ENCODE measurements at regions not wholly inside any gene's neighbourhood (a gene's known extent, or its start where the extent isn't known, plus 50 kb on each side); places are given as distances from the start of the nearest gene placed in this dataset.

DNA sequence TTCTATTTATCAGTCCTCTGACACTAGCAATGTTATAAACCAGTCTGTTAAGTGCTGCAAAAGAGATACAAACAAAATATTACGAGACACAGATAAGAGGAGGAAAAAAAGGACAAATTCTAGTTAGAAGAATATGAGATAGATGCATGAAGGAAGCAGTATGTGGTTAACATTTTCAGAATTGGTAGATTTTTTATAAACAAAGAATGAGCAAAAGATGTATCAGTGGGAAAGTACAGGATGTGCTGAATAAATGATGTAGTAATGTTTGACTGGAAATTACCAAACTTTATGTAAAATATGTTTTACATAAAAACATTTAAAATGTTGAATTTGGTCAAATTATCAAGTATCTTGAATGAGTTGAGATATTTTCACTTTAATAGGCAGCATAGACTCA is 574.2 kb downstream of the NUF2 start:
- TF ChIP-seq, protein P1, sequence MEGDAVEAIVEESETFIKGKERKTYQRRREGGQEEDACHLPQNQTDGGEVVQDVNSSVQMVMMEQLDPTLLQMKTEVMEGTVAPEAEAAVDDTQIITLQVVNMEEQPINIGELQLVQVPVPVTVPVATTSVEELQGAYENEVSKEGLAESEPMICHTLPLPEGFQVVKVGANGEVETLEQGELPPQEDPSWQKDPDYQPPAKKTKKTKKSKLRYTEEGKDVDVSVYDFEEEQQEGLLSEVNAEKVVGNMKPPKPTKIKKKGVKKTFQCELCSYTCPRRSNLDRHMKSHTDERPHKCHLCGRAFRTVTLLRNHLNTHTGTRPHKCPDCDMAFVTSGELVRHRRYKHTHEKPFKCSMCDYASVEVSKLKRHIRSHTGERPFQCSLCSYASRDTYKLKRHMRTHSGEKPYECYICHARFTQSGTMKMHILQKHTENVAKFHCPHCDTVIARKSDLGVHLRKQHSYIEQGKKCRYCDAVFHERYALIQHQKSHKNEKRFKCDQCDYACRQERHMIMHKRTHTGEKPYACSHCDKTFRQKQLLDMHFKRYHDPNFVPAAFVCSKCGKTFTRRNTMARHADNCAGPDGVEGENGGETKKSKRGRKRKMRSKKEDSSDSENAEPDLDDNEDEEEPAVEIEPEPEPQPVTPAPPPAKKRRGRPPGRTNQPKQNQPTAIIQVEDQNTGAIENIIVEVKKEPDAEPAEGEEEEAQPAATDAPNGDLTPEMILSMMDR (conservative IDR thresholded peaks at IDR 0.05; ENCODE audit: low read depth, low read length), result no peak
- no peak for TF ChIP-seq EZH2 (IDR thresholded peaks at IDR 0.05; ENCODE audit: borderline replicate concordance, low read depth, low read length, poor library complexity, severe bottlenecking)
